Nephron (organoid): ENCODE measurements at regions not wholly inside any gene's neighbourhood (a gene's known extent, or its start where the extent isn't known, plus 50 kb on each side); places are given as distances from the start of the nearest gene placed in this dataset.
A peak's percentile ranks its signal among the peaks of the same experiment; 100 is the strongest.

ENCODE experiments used
- H3K27ac Mint-ChIP-seq, 3 experiments: 2 replicates each; pipeline ENCODE4 v1.8.0; 2020; ENCODE audit warnings: mixed read lengths in 3 of 3, mild to moderate bottlenecking in 2 of 3, moderate library complexity in 1 of 3
- H3K27me3 Mint-ChIP-seq: 2 replicates; pipeline ENCODE4 v1.8.0; 2021; ENCODE audit warnings: low read depth, mild to moderate bottlenecking, moderate library complexity, mixed read lengths
- H3K36me3 Mint-ChIP-seq: 2 replicates; pipeline ENCODE4 v1.8.0; 2020; ENCODE audit warnings: low read depth, mixed read lengths
- H3K4me1 Mint-ChIP-seq: 2 replicates; pipeline ENCODE4 v1.8.0; 2020; ENCODE audit warnings: mixed read lengths
- H3K4me3 Mint-ChIP-seq, 3 experiments: 2 replicates each; pipeline ENCODE4 v1.8.0; 2020; ENCODE audit warnings: mild to moderate bottlenecking in 3 of 3, mixed read lengths in 3 of 3, moderate library complexity in 2 of 3
- H3K9me3 Mint-ChIP-seq: 2 replicates; pipeline ENCODE4 v1.8.0; 2020; ENCODE audit warnings: mixed read lengths
- TF ChIP-seq, protein P1 (sequence below), 3 experiments: fragments of 200-600 bp; sonication (generic); IDR thresholded peaks; one replicate each; pipeline ENCODE4 v1.5.0; 2021; ENCODE audit warnings: antibody characterized with exemption in 3 of 3; ENCODE audit not compliant: unreplicated experiment in 3 of 3

DNA sequence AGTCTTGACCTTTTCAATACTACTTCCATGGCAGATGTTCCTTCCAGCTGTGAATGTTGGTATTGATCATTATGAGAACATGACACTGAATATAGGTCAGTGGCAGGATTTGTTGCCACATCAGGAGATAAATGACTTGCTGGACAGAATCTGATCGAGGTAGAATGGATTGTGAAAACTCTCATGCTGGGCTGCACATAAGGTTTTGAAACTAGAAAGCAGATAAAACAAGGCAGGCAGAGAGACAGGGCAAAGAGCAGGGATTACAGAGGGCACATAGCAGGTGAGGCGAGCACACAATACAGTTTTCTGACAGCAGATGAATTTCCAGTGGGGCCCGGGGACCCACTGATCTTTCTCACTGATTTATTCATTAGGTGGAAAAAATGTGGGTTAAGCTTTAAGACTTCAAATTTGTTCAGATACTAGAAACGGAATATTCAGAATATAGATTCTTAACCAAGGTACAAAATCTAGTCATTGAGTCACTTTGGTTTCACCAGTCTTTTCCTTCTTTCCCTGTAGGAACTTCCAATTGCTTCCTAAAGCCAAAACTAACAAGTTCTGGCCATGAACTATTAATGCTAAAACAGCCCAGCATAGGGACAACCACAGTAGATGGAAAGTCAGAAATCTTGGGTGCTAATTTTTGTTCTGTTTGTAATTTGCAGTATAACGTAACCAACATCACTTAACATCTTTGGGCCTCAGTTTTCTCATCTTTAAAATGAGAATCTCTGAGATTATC lies 296.0 kb upstream of the PTBP2 start:
- Mint-ChIP-seq H3K27ac (peak overlapping the region in 2 of 3 experiments; percentile 9 to 23), H3K27me3 (no peaks in the 10 kb centered on the region), H3K4me3 (no peak overlapping the region), H3K36me3 (no peaks in the 10 kb centered on the region), H3K4me1 (peaks cover 22% of the 10 kb centered on the region), H3K9me3 (no peaks in the 10 kb centered on the region)
- TF ChIP-seq, protein P1, sequence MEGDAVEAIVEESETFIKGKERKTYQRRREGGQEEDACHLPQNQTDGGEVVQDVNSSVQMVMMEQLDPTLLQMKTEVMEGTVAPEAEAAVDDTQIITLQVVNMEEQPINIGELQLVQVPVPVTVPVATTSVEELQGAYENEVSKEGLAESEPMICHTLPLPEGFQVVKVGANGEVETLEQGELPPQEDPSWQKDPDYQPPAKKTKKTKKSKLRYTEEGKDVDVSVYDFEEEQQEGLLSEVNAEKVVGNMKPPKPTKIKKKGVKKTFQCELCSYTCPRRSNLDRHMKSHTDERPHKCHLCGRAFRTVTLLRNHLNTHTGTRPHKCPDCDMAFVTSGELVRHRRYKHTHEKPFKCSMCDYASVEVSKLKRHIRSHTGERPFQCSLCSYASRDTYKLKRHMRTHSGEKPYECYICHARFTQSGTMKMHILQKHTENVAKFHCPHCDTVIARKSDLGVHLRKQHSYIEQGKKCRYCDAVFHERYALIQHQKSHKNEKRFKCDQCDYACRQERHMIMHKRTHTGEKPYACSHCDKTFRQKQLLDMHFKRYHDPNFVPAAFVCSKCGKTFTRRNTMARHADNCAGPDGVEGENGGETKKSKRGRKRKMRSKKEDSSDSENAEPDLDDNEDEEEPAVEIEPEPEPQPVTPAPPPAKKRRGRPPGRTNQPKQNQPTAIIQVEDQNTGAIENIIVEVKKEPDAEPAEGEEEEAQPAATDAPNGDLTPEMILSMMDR (IDR thresholded peaks at IDR 0.05; ENCODE audit: unreplicated experiment in 3 of 3) = no peak

- Mint-ChIP-seq H3K4me3 (no peak overlapping the region), H3K36me3 (no peaks in the 10 kb centered on the region), H3K4me1 (peaks cover 19% of the 10 kb centered on the region), H3K9me3 (peaks cover 8% of the 10 kb centered on the region), H3K27me3 (no peaks in the 10 kb centered on the region), H3K27ac (peak overlapping the region in 1 of 3 experiments; percentile 24)
- TF ChIP-seq, protein P1 (IDR thresholded peaks at IDR 0.05; ENCODE audit: unreplicated experiment in 3 of 3) = no peak
Observed at GRCh38 chr1:96427616-96428015, 294.0 kb upstream of the PTBP2 start.

GRCh38 chr1:96445302-96445701 lies 276.3 kb upstream of the PTBP2 start:
- H3K27ac Mint-ChIP-seq = no peak overlapping the region
- no peak overlapping the region for H3K4me3 Mint-ChIP-seq
- no peaks in the 10 kb centered on the region for H3K36me3 Mint-ChIP-seq
- TF ChIP-seq, protein P1 (IDR thresholded peaks at IDR 0.05; ENCODE audit: unreplicated experiment in 3 of 3) = no peak
- peaks cover 10% of the 10 kb centered on the region for H3K9me3 Mint-ChIP-seq
- no peaks in the 10 kb centered on the region for H3K27me3 Mint-ChIP-seq
- H3K4me1 Mint-ChIP-seq = no peaks in the 10 kb centered on the region

DNA sequence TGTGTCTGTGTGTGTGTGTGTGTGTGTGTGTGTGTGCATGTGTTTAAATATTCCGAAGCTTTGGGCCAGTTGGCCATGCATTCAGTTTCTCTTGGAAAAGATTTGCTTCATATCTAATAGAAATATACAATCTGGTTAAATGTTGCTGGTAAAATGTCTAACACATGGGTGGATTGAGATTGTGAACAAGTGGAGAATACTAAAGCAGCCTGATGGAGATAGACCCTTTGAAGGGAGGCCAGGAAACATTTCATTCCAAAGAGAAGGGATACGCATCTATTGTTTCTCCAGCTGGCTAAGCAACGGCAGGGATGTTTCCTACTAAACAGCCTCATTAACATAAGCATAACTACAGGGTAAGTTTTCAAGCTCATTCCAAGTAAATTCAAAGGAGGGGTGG lies 257.5 kb upstream of the PTBP2 start:
- H3K36me3 Mint-ChIP-seq = no peaks in the 10 kb centered on the region
- no peak overlapping the region for H3K4me3 Mint-ChIP-seq
- no peaks in the 10 kb centered on the region for H3K27me3 Mint-ChIP-seq
- TF ChIP-seq, protein P1 (IDR thresholded peaks at IDR 0.05; ENCODE audit: unreplicated experiment in 3 of 3) = no peak
- H3K9me3 Mint-ChIP-seq = peaks cover 7% of the 10 kb centered on the region
- H3K27ac Mint-ChIP-seq = peak overlapping the region in 1 of 3 experiments; percentile 18
- H3K4me1 Mint-ChIP-seq = peaks cover 13% of the 10 kb centered on the region

- Mint-ChIP-seq H3K4me1 (peaks cover 13% of the 10 kb centered on the region), H3K36me3 (no peaks in the 10 kb centered on the region), H3K9me3 (peaks cover 7% of the 10 kb centered on the region), H3K27me3 (no peaks in the 10 kb centered on the region), H3K4me3 (no peak overlapping the region), H3K27ac (peak overlapping the region in 1 of 3 experiments; percentile 18)
- TF ChIP-seq, protein P1 (IDR thresholded peaks at IDR 0.05; ENCODE audit: unreplicated experiment in 3 of 3) = no peak
Observed at GRCh38 chr1:96464522-96464921, 257.1 kb upstream of the PTBP2 start.

- no peaks in the 10 kb centered on the region for H3K36me3 Mint-ChIP-seq
- peaks cover 7% of the 10 kb centered on the region for H3K9me3 Mint-ChIP-seq
- no peak overlapping the region for H3K27ac Mint-ChIP-seq
- TF ChIP-seq, protein P1 (IDR thresholded peaks at IDR 0.05; ENCODE audit: unreplicated experiment in 3 of 3) = no peak
- peaks cover 13% of the 10 kb centered on the region for H3K4me1 Mint-ChIP-seq
- H3K27me3 Mint-ChIP-seq = no peaks in the 10 kb centered on the region
- H3K4me3 Mint-ChIP-seq = no peak overlapping the region
Observed at GRCh38 chr1:96464991-96465390, 256.6 kb upstream of the PTBP2 start.
